Right lobe of liver (tissue), 6 donors: ENCODE measurements at regions not wholly inside any gene's neighbourhood (a gene's known extent, or its start where the extent isn't known, plus 50 kb on each side); places are given as distances from the start of the nearest gene placed in this dataset.

Experiments
- ATAC-seq, 4 donors: fragments of 200-7000 bp; cut with Tn5 transposase; one replicate each; pipeline ENCODE4 v1.9.1; 2020; ENCODE audit warnings: mild to moderate bottlenecking in 4 of 4, moderate library complexity in 4 of 4
- DNase-seq, 3 donors: peaks; one replicate each; pipeline ENCODE4 v3.0.0-alpha.2; 2020
- H3K27ac ChIP-seq, 3 donors: fragments of 200-600 bp; one replicate each; pipeline ENCODE4 v1.8.0; 2022
- H3K27me3 ChIP-seq, 2 donors: fragments of 200-600 bp; one replicate each; pipeline ENCODE4 v1.8.0; 2022
- H3K36me3 ChIP-seq, 4 donors: fragments of 200-600 bp; sonication (generic) in 1 of 4; one replicate each; pipeline versions ENCODE4 v1.5.1 to v1.8.0; 2017 to 2022; ENCODE audit warnings: control low read depth in 1 of 4
- H3K4me1 ChIP-seq, 4 donors: fragments of 200-600 bp; sonication (generic) in 1 of 4; one replicate each; pipeline versions ENCODE4 v1.5.1 to v1.8.0; 2017 to 2022; ENCODE audit warnings: control low read depth in 1 of 4
- H3K4me3 ChIP-seq, 3 donors: fragments of 200-600 bp; one replicate each; pipeline ENCODE4 v1.8.0; 2022
- H3K9me3 ChIP-seq, 4 donors: fragments of 200-600 bp; sonication (generic) in 1 of 4; one replicate each; pipeline versions ENCODE4 v1.5.1 to v1.8.0; 2017 to 2022; ENCODE audit warnings: control low read depth in 1 of 4
- POLR2A ChIP-seq: fragments of 450-650 bp; IDR thresholded peaks from one replicate; pipeline ENCODE4 v1.6.1; 2017; ENCODE audit warnings: antibody characterized with exemption, mild to moderate bottlenecking
- WGBS: methylation state at CpG from one replicate; pipeline ENCODE4 v1.1.6; 2018; ENCODE audit warnings: low coverage, low lambda C conversion rate; ENCODE audit not compliant: insufficient coverage; ENCODE audit errors: missing lambda C conversion rate; 5-methylcytosine and 5-hydroxymethylcytosine counted together
- intact Hi-C, 2 donors: fragments of 100-400 bp; cut with DNase I; formaldehyde crosslinking; loops; one replicate each; pipeline versions ENCODE4 v1.11.2 to v1.14.1; 2022
- TF ChIP-seq, protein P1 (sequence below), 4 donors: fragments of 200-600 bp in 3 of 4; fragments of 450-650 bp in 1 of 4; IDR thresholded peaks; one replicate each; pipeline versions ENCODE4 v1.5.1 to v1.8.0; 2016 to 2022; ENCODE audit warnings: antibody characterized with exemption in 4 of 4, mild to moderate bottlenecking in 2 of 4
- donor health status: DM: no; HTN: yes; CAD: no.
- donor health status: DM: no; HTN: no; CAD: no.
- donor health status: DM: no; HTN: no; CAD: no.
- donor health status: DM: no; HTN: yes; CAD: no.
- donor health status: DM: no; HTN: yes; CAD: no.

- intact Hi-C loops, result no loop called here
- no peaks in the 10 kb centered on the region for H3K9me3 ChIP-seq
- no peaks in the 10 kb centered on the region for H3K4me1 ChIP-seq
- WGBS, result 70% methylated on average over 2 of the region's 2 CpGs
- H3K27me3 ChIP-seq, result no peaks in the 10 kb centered on the region
- DNase-seq, result no peak
- H3K36me3 ChIP-seq, result peaks cover 0 to 3% (median 0%) of the 10 kb centered on the region in 4 donors
- H3K4me3 ChIP-seq, result no peak overlapping the region
- TF ChIP-seq POLR2A, result no peak
- TF ChIP-seq, protein P1, sequence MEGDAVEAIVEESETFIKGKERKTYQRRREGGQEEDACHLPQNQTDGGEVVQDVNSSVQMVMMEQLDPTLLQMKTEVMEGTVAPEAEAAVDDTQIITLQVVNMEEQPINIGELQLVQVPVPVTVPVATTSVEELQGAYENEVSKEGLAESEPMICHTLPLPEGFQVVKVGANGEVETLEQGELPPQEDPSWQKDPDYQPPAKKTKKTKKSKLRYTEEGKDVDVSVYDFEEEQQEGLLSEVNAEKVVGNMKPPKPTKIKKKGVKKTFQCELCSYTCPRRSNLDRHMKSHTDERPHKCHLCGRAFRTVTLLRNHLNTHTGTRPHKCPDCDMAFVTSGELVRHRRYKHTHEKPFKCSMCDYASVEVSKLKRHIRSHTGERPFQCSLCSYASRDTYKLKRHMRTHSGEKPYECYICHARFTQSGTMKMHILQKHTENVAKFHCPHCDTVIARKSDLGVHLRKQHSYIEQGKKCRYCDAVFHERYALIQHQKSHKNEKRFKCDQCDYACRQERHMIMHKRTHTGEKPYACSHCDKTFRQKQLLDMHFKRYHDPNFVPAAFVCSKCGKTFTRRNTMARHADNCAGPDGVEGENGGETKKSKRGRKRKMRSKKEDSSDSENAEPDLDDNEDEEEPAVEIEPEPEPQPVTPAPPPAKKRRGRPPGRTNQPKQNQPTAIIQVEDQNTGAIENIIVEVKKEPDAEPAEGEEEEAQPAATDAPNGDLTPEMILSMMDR (IDR thresholded peaks at IDR 0.05), result no peak
- ATAC-seq, result no peak
- no peak overlapping the region for H3K27ac ChIP-seq
Observed at GRCh38 chr9:110105107-110105506, 102.9 kb downstream of the C9orf152 start.

GRCh38 chr9:110106661-110107060, 101.3 kb downstream of the C9orf152 start:
- DNase-seq, result no peak
- peaks cover 0 to 3% (median 0%) of the 10 kb centered on the region in 4 donors for H3K36me3 ChIP-seq
- H3K4me3 ChIP-seq, result no peak overlapping the region
- no peak for ATAC-seq
- intact Hi-C loops, result no loop called here
- WGBS, result 54% methylated on average over 2 of the region's 2 CpGs
- no peaks in the 10 kb centered on the region for H3K9me3 ChIP-seq
- H3K27me3 ChIP-seq, result no peaks in the 10 kb centered on the region
- no peaks in the 10 kb centered on the region for H3K4me1 ChIP-seq
- TF ChIP-seq, protein P1 (IDR thresholded peaks at IDR 0.05), result no peak
- TF ChIP-seq POLR2A, result no peak
- no peak overlapping the region for H3K27ac ChIP-seq

GRCh38 chr9:110109333-110110092, 98.4 kb downstream of the C9orf152 start:
- H3K4me3 ChIP-seq, result no peak overlapping the region
- H3K36me3 ChIP-seq, result no peaks in the 10 kb centered on the region
- no peak overlapping the region for H3K27ac ChIP-seq
- H3K27me3 ChIP-seq, result no peaks in the 10 kb centered on the region
- intact Hi-C loops, result no loop called here
- ATAC-seq (no peak), DNase-seq (no peak)
- TF ChIP-seq POLR2A, result no peak
- TF ChIP-seq, protein P1 (IDR thresholded peaks at IDR 0.05), result no peak
- H3K9me3 ChIP-seq, result no peaks in the 10 kb centered on the region
- H3K4me1 ChIP-seq, result no peaks in the 10 kb centered on the region
- WGBS, result 64% methylated on average over 7 of the region's 7 CpGs

DNA sequence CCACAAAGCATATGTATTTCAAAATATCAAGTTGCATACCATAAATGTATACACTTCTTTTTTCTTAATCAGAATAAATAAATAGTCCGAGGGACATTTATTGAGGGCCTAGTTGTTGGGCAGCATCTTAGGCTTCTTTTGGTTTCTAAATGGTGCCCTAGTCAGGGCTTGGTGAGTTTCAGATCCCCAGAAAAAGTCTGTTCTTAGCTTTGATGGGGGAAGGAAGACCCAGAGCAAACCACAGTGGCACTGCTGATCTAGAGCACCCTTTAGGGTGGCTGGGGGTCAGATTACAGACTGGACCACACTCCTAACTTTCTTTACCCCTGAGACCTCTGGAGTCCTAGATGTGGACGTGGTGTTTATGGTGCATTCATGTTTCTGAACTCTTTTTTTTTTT, 97.8 kb downstream of the C9orf152 start:
- H3K4me1 ChIP-seq, result no peaks in the 10 kb centered on the region
- WGBS, result 66% methylated on average over 2 of the region's 2 CpGs
- H3K27ac ChIP-seq, result no peak overlapping the region
- intact Hi-C loops, result no loop called here
- no peak for DNase-seq
- TF ChIP-seq, protein P1 (IDR thresholded peaks at IDR 0.05), result no peak
- TF ChIP-seq POLR2A, result no peak
- no peak for ATAC-seq
- no peaks in the 10 kb centered on the region for H3K9me3 ChIP-seq
- H3K36me3 ChIP-seq, result no peaks in the 10 kb centered on the region
- H3K4me3 ChIP-seq, result no peak overlapping the region
- H3K27me3 ChIP-seq, result no peaks in the 10 kb centered on the region
